Naive thymus-derived CD4-positive, alpha-beta T cell (primary cell): ENCODE measurements at regions not wholly inside any gene's neighbourhood (a gene's known extent, or its start where the extent isn't known, plus 50 kb on each side); places are given as distances from the start of the nearest gene placed in this dataset.
A peak's percentile ranks its signal among the peaks of the same experiment; 100 is the strongest.
"Not testable (repeated sequence)": the region's sequence is repeated elsewhere in the genome, so short reads cannot be mapped to it uniquely, and the experiment has no call there.

Source experiments
- ATAC-seq: fragments of 150-1000 bp; cut with Tn5 transposase; 2 replicates; pipeline ENCODE4 v1.10.0; 2021; ENCODE audit warnings: mild to moderate bottlenecking, moderate library complexity
- CTCF ChIA-PET: fragments of 350-600 bp; sonication (Branson Sonifier 250); formaldehyde crosslinking; loops from one replicate; lab custom pipeline; 2021; ENCODE audit warnings: antibody characterized with exemption; lab: Charles Lee
- POLR2A ChIA-PET: fragments of 350-600 bp; sonication (Branson Sonifier 250); formaldehyde crosslinking; loops from one replicate; lab custom pipeline; 2021; ENCODE audit warnings: antibody characterized with exemption, inconsistent platforms; lab: Charles Lee
- DNase-seq, 9 donors: peaks; one replicate each; pipeline versions ENCODE4 v3.0.0 to v3.0.0-alpha.2; 2020 to 2022; ENCODE audit warnings: mixed read lengths in 1 of 9
- H3K27ac ChIP-seq: one replicate; pipeline ENCODE4 v1.7.0; 2013; ENCODE audit warnings: mild to moderate bottlenecking, low read depth, low read length, moderate library complexity
- H3K27me3 ChIP-seq, 2 donors: one replicate each; pipeline ENCODE4 v1.7.0; 2013; ENCODE audit warnings: low read length in 2 of 2, mild to moderate bottlenecking in 2 of 2, moderate library complexity in 2 of 2; ENCODE audit not compliant: control insufficient read depth in 2 of 2, insufficient read depth in 2 of 2
- H3K36me3 ChIP-seq, 3 experiments: 1 replicate in 2 of 3; 2 replicates in 1 of 3; pipeline ENCODE4 v1.7.0; 2013; ENCODE audit warnings: low read length in 3 of 3, mild to moderate bottlenecking in 3 of 3, moderate library complexity in 1 of 3; ENCODE audit not compliant: insufficient read depth in 3 of 3, control insufficient read depth in 2 of 3
- H3K4me1 ChIP-seq, 2 donors: one replicate each; pipeline ENCODE4 v1.7.0; 2013; ENCODE audit warnings: low read length in 2 of 2, mild to moderate bottlenecking in 2 of 2, moderate library complexity in 1 of 2; ENCODE audit not compliant: control insufficient read depth in 2 of 2, insufficient read depth in 2 of 2
- H3K4me3 ChIP-seq: 2 replicates; pipeline ENCODE4 v1.7.0; 2013; ENCODE audit warnings: mild to moderate bottlenecking, low read length
- H3K9me3 ChIP-seq, 3 experiments: 1 replicate in 2 of 3; 2 replicates in 1 of 3; pipeline ENCODE4 v1.7.0; 2013; ENCODE audit warnings: low read length in 3 of 3; ENCODE audit not compliant: control insufficient read depth in 2 of 3
- H3K27ac Mint-ChIP-seq, 9 donors: one replicate each; pipeline ENCODE4 v1.8.0; 2020 to 2022; ENCODE audit warnings: mixed read lengths in 9 of 9, mild to moderate bottlenecking in 8 of 9, moderate library complexity in 5 of 9, inconsistent platforms in 2 of 9
- H3K27me3 Mint-ChIP-seq, 5 donors: one replicate each; pipeline ENCODE4 v1.8.0; 2021 to 2022; ENCODE audit warnings: mixed read lengths in 5 of 5, mild to moderate bottlenecking in 1 of 5
- H3K36me3 Mint-ChIP-seq, 5 donors: one replicate each; pipeline ENCODE4 v1.8.0; 2020 to 2022; ENCODE audit warnings: mixed read lengths in 5 of 5, mild to moderate bottlenecking in 3 of 5, inconsistent platforms in 1 of 5
- H3K4me1 Mint-ChIP-seq, 7 donors: one replicate each; pipeline ENCODE4 v1.8.0; 2020 to 2022; ENCODE audit warnings: mixed read lengths in 7 of 7, mild to moderate bottlenecking in 3 of 7, inconsistent platforms in 1 of 7
- H3K4me3 Mint-ChIP-seq, 10 donors: one replicate each; pipeline ENCODE4 v1.8.0; 2020 to 2022; ENCODE audit warnings: mild to moderate bottlenecking in 10 of 10, mixed read lengths in 10 of 10, moderate library complexity in 6 of 10, inconsistent platforms in 2 of 10
- H3K9me3 Mint-ChIP-seq, 11 donors: one replicate each; pipeline ENCODE4 v1.8.0; 2020 to 2022; ENCODE audit warnings: mixed read lengths in 11 of 11, mild to moderate bottlenecking in 4 of 11, inconsistent platforms in 1 of 11, moderate library complexity in 1 of 11
- intact Hi-C, 2 donors: fragments of 100-400 bp; cut with micrococcal nuclease; formaldehyde crosslinking; loops; one replicate each; pipeline ENCODE4 v1.15.1; 2023

GRCh38 chr12:11998307-11998943, 72.3 kb upstream of the BCL2L14 start:
- Histone ChIP-seq H3K4me3 (peak overlapping the region; percentile 48), H3K27ac (peak overlapping the region; percentile 39), H3K4me1 (peaks cover 18 to 19% of the 10 kb centered on the region in 2 donors)
- Mint-ChIP-seq H3K4me3 (peak overlapping the region; percentile 18 to 75 (median 58)), H3K27ac (peak overlapping the region; percentile 67 to 95 (median 92)), H3K4me1 (peaks cover 22 to 57% (median 43%) of the 10 kb centered on the region in 7 donors), H3K36me3 (peaks cover 5 to 28% (median 10%) of the 10 kb centered on the region in 5 donors), H3K9me3 (peaks cover 0 to 27% (median 9%) of the 10 kb centered on the region in 11 donors)
- ChIA-PET POLR2A (interaction anchor here (0.7 to 3.2 kb wide), 8 partner anchors 10 to 713 kb away, joined by 3 to 27 read pairs (median 4); no protein-coding TSS in a partner anchor), CTCF (interaction anchor here (0.6 to 2.1 kb wide), 2 partner anchors 11 to 65 kb away, joined by 3 to 11 read pairs; no protein-coding TSS in a partner anchor)
- ATAC-seq (peak; percentile 77), DNase-seq (peak in 7 of 9 donors; percentile 59 to 82 (median 75))
- H3K27me3 ChIP-seq, H3K9me3 ChIP-seq, H3K36me3 ChIP-seq, H3K27me3 Mint-ChIP-seq: not testable (repeated sequence)
- intact Hi-C loops: loop anchor here (1.0 to 2.0 kb wide), 3 partner anchors 11 to 18 kb away; no protein-coding TSS in a partner anchor

GRCh38 chr12:11998944-11999315, 71.8 kb upstream of the BCL2L14 start:
- Mint-ChIP-seq H3K4me1 (peaks cover 22 to 61% (median 46%) of the 10 kb centered on the region in 7 donors), H3K27me3 (no peaks in the 10 kb centered on the region), H3K4me3 (peak overlapping the region; percentile 18 to 75 (median 58)), H3K9me3 (peaks cover 0 to 27% (median 9%) of the 10 kb centered on the region in 11 donors), H3K36me3 (peaks cover 5 to 28% (median 10%) of the 10 kb centered on the region in 5 donors), H3K27ac (peak overlapping the region; percentile 67 to 95 (median 92))
- H3K9me3 ChIP-seq: no peaks in the 10 kb centered on the region
- intact Hi-C loops: loop anchor here (1.0 to 2.0 kb wide), 3 partner anchors 10 to 18 kb away; no protein-coding TSS in a partner anchor
- CTCF ChIA-PET: interaction anchor here (0.6 to 2.1 kb wide), 2 partner anchors 10 to 65 kb away, joined by 3 to 11 read pairs; no protein-coding TSS in a partner anchor
- peak overlapping the region; percentile 48 for H3K4me3 ChIP-seq
- H3K27ac ChIP-seq: peak overlapping the region; percentile 39
- DNase-seq (no peak), ATAC-seq (no peak)
- H3K36me3 ChIP-seq: no peaks in the 10 kb centered on the region
- H3K27me3 ChIP-seq: no peaks in the 10 kb centered on the region
- H3K4me1 ChIP-seq: peaks cover 18 to 19% of the 10 kb centered on the region in 2 donors
- POLR2A ChIA-PET: interaction anchor here (0.7 to 3.2 kb wide), 5 partner anchors 10 to 713 kb away, joined by 3 to 27 read pairs (median 4); no protein-coding TSS in a partner anchor

- H3K27ac Mint-ChIP-seq: peak overlapping the region in 3 of 9 donors; percentile 65 to 86 (median 83)
- H3K4me3 Mint-ChIP-seq: no peak overlapping the region
Measured at GRCh38 chr12:12003609-12004008, 67.1 kb upstream of the BCL2L14 start.

GRCh38 chr12:12004524-12004923, 66.2 kb upstream of the BCL2L14 start:
- Mint-ChIP-seq H3K36me3 (peaks cover 0 to 34% (median 3%) of the 10 kb centered on the region in 5 donors), H3K27ac (peak overlapping the region in 5 of 9 donors; percentile 22 to 86 (median 71)), H3K4me3 (no peak overlapping the region), H3K9me3 (peaks cover 0 to 12% (median 0%) of the 10 kb centered on the region in 11 donors), H3K4me1 (peaks cover 45 to 74% (median 62%) of the 10 kb centered on the region in 7 donors), H3K27me3 (peaks cover 0 to 9% (median 0%) of the 10 kb centered on the region in 5 donors)
- no peak overlapping the region for H3K4me3 ChIP-seq
- H3K36me3 ChIP-seq: no peaks in the 10 kb centered on the region
- DNase-seq: no peak
- intact Hi-C loops: loop anchor here (10.0 kb wide), 3 partner anchors 170 to 720 kb away; no protein-coding TSS in a partner anchor
- peaks cover 23 to 27% of the 10 kb centered on the region in 2 donors for H3K4me1 ChIP-seq
- H3K27me3 ChIP-seq: no peaks in the 10 kb centered on the region
- ATAC-seq: no peak
- POLR2A ChIA-PET: interaction anchor here (0.7 kb wide), 1 partner anchor 284 kb away, joined by 3 read pairs; no protein-coding TSS in a partner anchor
- no peaks in the 10 kb centered on the region for H3K9me3 ChIP-seq
- CTCF ChIA-PET: no interaction called here
- no peak overlapping the region for H3K27ac ChIP-seq

More at GRCh38 chr12:12003609-12004008, 67.1 kb upstream of the BCL2L14 start:
- ATAC-seq: no peak
- peaks cover 3 to 39% (median 3%) of the 10 kb centered on the region in 5 donors for H3K36me3 Mint-ChIP-seq
- Histone ChIP-seq H3K27ac (no peak overlapping the region), H3K9me3 (no peaks in the 10 kb centered on the region), H3K36me3 (no peaks in the 10 kb centered on the region), H3K27me3 (no peaks in the 10 kb centered on the region), H3K4me1 (peaks cover 22 to 25% of the 10 kb centered on the region in 2 donors), H3K4me3 (no peak overlapping the region)
- peaks cover 40 to 74% (median 62%) of the 10 kb centered on the region in 7 donors for H3K4me1 Mint-ChIP-seq
- H3K27me3 Mint-ChIP-seq: peaks cover 0 to 9% (median 0%) of the 10 kb centered on the region in 5 donors
- intact Hi-C loops: loop anchor here (10.0 kb wide), 3 partner anchors 169 to 721 kb away; no protein-coding TSS in a partner anchor
- ChIA-PET POLR2A (interaction anchor here (0.7 to 1.3 kb wide), 2 partner anchors 16 to 719 kb away, joined by 3 to 4 read pairs; no protein-coding TSS in a partner anchor), CTCF (interaction anchor here (0.9 kb wide), 1 partner anchor 29 kb away, joined by 5 read pairs; no protein-coding TSS in a partner anchor)
- DNase-seq: no peak
- H3K9me3 Mint-ChIP-seq: peaks cover 0 to 12% (median 2%) of the 10 kb centered on the region in 11 donors

- Histone ChIP-seq H3K27me3 (no peaks in the 10 kb centered on the region), H3K27ac (no peak overlapping the region), H3K4me3 (peak overlapping the region; percentile 7), H3K36me3 (no peaks in the 10 kb centered on the region), H3K4me1 (peaks cover 44 to 47% of the 10 kb centered on the region in 2 donors), H3K9me3 (no peaks in the 10 kb centered on the region)
- H3K9me3 Mint-ChIP-seq: peaks cover 0 to 12% (median 0%) of the 10 kb centered on the region in 11 donors
- POLR2A ChIA-PET: interaction anchor here (1.0 kb wide), 1 partner anchor 17 kb away, joined by 3 read pairs; no protein-coding TSS in a partner anchor
- CTCF ChIA-PET: interaction anchor here (0.5 to 3.3 kb wide), 6 partner anchors 8 to 132 kb away, joined by 3 to 11 read pairs (median 4); no protein-coding TSS in a partner anchor
- H3K36me3 Mint-ChIP-seq: peaks cover 0 to 30% (median 3%) of the 10 kb centered on the region in 5 donors
- peak overlapping the region in 9 of 10 donors; percentile 23 to 88 (median 81) for H3K4me3 Mint-ChIP-seq
- ATAC-seq (no peak), DNase-seq (peak in 1 of 9 donors; percentile 83)
- H3K4me1 Mint-ChIP-seq: peaks cover 48 to 86% (median 78%) of the 10 kb centered on the region in 7 donors
- intact Hi-C loops: loop anchor here (5.0 to 10.0 kb wide), 7 partner anchors 90 to 718 kb away; partner anchors contain the start of gene CDKN1B (in 1 of the 2)
- H3K27ac Mint-ChIP-seq: peak overlapping the region; percentile 83 to 96 (median 90)
- peaks cover 0 to 9% (median 0%) of the 10 kb centered on the region in 5 donors for H3K27me3 Mint-ChIP-seq
Measured at GRCh38 chr12:12007001-12007712, 63.6 kb upstream of the BCL2L14 start.
